Fibroblast of peridontal ligament (primary cell): ENCODE measurements at regions not wholly inside any gene's neighbourhood (a gene's known extent, or its start where the extent isn't known, plus 50 kb on each side); places are given as distances from the start of the nearest gene placed in this dataset.
A peak's percentile ranks its signal among the peaks of the same experiment; 100 is the strongest.
"Not testable (repeated sequence)": the region's sequence is repeated elsewhere in the genome, so short reads cannot be mapped to it uniquely, and the experiment has no call there.

ENCODE experiments used
- DNase-seq: peaks from one replicate; pipeline ENCODE4 v3.0.0-alpha.2; 2010; ENCODE audit errors: extremely low read depth

- not testable (repeated sequence) for DNase-seq
Observed at GRCh38 chr10:22467393-22467792, 122.1 kb downstream of the SPAG6 start.

GRCh38 chr10:22468570-22469320, 123.4 kb downstream of the SPAG6 start:
- no peak for DNase-seq

- no peak for DNase-seq
Observed at GRCh38 chr10:22473044-22473443, 127.7 kb downstream of the SPAG6 start.

GRCh38 chr10:22473459-22473858, 128.2 kb downstream of the SPAG6 start:
- no peak for DNase-seq

- DNase-seq: no peak
Observed at GRCh38 chr10:22475651-22476600, 130.6 kb downstream of the SPAG6 start.

GRCh38 chr10:22476601-22477321, 131.5 kb downstream of the SPAG6 start:
- DNase-seq: no peak

- DNase-seq: no peak
Observed at GRCh38 chr10:22477334-22478287, 132.3 kb downstream of the SPAG6 start.

- DNase-seq: no peak
Observed at GRCh38 chr10:22478555-22479334, 133.4 kb downstream of the SPAG6 start.

GRCh38 chr10:22479419-22479818, 134.1 kb downstream of the SPAG6 start:
- no peak for DNase-seq

- no peak for DNase-seq
Observed at GRCh38 chr10:22481106-22481505, 135.8 kb downstream of the SPAG6 start.

GRCh38 chr10:22481687-22482539, 136.6 kb downstream of the SPAG6 start:
- peak; percentile 25 for DNase-seq

- no peak for DNase-seq
Observed at GRCh38 chr10:22483132-22483531, 137.8 kb downstream of the SPAG6 start.
